AG04450 (cell line): ENCODE measurements at regions not wholly inside any gene's neighbourhood (a gene's known extent, or its start where the extent isn't known, plus 50 kb on each side); places are given as distances from the start of the nearest gene placed in this dataset.

Experiments
- CTCF ChIA-PET: fragments of 300-600, 350-600 bp; formaldehyde crosslinking; extraction: SDS; loops from one replicate; lab custom pipeline; 2022; ENCODE audit warnings: antibody characterized with exemption, inconsistent platforms; lab: Charles Lee
- POLR2A ChIA-PET: fragments of 350-600 bp; formaldehyde crosslinking; extraction: SDS; loops from one replicate; lab custom pipeline; 2021; ENCODE audit warnings: antibody characterized with exemption, inconsistent platforms; lab: Yijun Ruan, JAX
- DNase-seq: peaks from one replicate; pipeline ENCODE4 v3.0.0-alpha.2; 2011; ENCODE audit warnings: low read depth, low spot score
- H3K27ac ChIP-seq: one replicate; pipeline ENCODE4 v1.5.1; 2012; ENCODE audit warnings: low read depth, low read length, control low read depth
- H3K27me3 ChIP-seq: one replicate; pipeline ENCODE4 v1.6.0; 2012; ENCODE audit warnings: low read length; ENCODE audit not compliant: control insufficient read depth, insufficient read depth
- H3K4me3 ChIP-seq: 2 replicates; pipeline ENCODE4 v1.5.1; 2011; ENCODE audit warnings: mild to moderate bottlenecking, low read depth, low read length, control low read depth
- H3K9me3 ChIP-seq: 2 replicates; pipeline ENCODE4 v1.5.1; 2012; ENCODE audit warnings: low read length; ENCODE audit not compliant: control insufficient read depth, insufficient read depth
- TF ChIP-seq, protein P1 (sequence below): IDR thresholded peaks from 2 replicates; pipeline ENCODE4 v1.5.1; 2011; ENCODE audit warnings: low read depth, low read length, control low read depth, inconsistent platforms

DNA sequence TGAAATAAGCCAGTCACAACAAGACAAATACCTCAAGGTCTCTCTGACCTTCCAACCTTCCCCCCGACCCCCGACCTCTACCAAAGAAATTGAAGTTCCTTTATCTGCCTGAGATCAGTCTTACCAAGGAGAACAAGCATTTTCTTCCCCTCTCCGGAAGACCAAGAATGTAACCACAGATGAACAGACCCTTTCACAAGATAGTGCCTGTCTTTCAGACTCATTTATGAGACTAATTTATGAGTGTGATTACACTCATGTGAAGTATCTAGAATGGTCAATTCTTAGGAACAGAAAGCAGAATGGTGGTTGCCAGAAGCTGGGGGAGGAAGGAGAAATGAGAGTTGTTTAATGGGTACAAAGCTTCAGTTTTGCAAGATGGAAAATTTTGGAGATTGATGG, 108.9 kb upstream of the MKLN1 start:
- Histone ChIP-seq H3K4me3 (no peak overlapping the region), H3K27ac (no peak overlapping the region), H3K27me3 (no peaks in the 10 kb centered on the region), H3K9me3 (no peaks in the 10 kb centered on the region)
- TF ChIP-seq, protein P1, sequence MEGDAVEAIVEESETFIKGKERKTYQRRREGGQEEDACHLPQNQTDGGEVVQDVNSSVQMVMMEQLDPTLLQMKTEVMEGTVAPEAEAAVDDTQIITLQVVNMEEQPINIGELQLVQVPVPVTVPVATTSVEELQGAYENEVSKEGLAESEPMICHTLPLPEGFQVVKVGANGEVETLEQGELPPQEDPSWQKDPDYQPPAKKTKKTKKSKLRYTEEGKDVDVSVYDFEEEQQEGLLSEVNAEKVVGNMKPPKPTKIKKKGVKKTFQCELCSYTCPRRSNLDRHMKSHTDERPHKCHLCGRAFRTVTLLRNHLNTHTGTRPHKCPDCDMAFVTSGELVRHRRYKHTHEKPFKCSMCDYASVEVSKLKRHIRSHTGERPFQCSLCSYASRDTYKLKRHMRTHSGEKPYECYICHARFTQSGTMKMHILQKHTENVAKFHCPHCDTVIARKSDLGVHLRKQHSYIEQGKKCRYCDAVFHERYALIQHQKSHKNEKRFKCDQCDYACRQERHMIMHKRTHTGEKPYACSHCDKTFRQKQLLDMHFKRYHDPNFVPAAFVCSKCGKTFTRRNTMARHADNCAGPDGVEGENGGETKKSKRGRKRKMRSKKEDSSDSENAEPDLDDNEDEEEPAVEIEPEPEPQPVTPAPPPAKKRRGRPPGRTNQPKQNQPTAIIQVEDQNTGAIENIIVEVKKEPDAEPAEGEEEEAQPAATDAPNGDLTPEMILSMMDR: no peak
- ChIA-PET POLR2A (interaction anchor here (0.7 kb wide), 1 partner anchor 75 kb away, joined by 3 read pairs; no protein-coding TSS in a partner anchor), CTCF (no interaction called here)
- no peak for DNase-seq

DNA sequence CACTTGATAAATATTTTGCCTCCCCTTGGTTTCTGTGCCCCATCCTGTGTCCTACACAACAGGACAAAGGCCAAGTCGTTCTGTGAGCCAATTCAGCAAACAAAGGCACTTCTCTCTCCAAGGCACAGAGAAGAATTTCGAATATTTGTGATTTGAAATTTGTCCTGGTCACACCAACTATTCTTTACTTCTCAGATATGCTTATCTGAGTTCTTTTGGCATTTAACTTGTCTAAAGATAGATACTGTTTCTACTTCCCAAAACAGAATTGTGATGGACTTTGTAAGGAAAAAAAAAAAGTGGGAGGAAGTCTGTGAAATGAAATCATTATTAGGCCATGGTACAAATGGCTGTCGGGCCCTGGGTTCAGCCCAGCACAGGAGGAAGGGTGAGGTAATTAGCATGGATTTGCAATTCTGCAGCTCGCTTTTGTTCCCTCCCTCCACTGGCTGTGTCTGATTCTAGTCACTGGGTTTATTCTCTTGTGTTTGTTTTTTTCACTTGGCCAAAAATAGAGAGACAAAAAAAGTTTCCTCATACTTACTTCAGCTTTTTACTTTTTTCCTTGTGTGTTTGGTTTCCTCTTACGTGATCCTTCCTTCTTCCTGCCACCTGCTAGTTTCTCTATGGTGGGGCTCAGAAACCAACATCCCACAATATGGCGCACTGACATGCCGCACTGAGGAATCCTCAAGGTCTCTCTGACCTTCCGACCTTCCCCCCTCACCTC, 108.2 kb upstream of the MKLN1 start:
- ChIA-PET CTCF (no interaction called here), POLR2A (interaction anchor here (0.7 kb wide), 1 partner anchor 76 kb away, joined by 3 read pairs; no protein-coding TSS in a partner anchor)
- no peak overlapping the region for H3K27ac ChIP-seq
- DNase-seq: no peak
- TF ChIP-seq, protein P1: no peak
- no peak overlapping the region for H3K4me3 ChIP-seq
- H3K9me3 ChIP-seq: no peaks in the 10 kb centered on the region
- H3K27me3 ChIP-seq: no peaks in the 10 kb centered on the region

DNA sequence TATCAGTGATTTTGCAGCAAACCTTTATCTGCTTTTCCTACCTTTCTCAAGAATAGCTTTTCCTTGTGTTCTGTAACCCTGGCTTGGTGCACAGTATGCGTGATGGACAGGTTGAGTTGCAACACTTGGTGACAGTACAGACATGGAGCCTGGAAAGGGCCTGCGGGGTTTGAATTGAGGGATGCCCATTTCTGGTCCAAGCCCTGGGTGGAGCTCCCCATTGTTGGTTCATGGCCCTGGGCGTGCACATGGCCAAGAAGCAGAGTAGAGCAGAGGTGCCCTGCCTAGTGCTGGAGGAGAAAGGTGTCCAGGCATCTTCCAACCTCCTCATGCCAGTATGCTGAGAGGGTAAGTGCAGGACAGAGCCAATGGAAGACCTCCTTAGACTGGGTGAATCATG, 106.6 kb upstream of the MKLN1 start:
- no peaks in the 10 kb centered on the region for H3K9me3 ChIP-seq
- H3K4me3 ChIP-seq: no peak overlapping the region
- ChIA-PET CTCF (no interaction called here), POLR2A (no interaction called here)
- no peak for DNase-seq
- TF ChIP-seq, protein P1: no peak
- no peak overlapping the region for H3K27ac ChIP-seq
- no peaks in the 10 kb centered on the region for H3K27me3 ChIP-seq

DNA sequence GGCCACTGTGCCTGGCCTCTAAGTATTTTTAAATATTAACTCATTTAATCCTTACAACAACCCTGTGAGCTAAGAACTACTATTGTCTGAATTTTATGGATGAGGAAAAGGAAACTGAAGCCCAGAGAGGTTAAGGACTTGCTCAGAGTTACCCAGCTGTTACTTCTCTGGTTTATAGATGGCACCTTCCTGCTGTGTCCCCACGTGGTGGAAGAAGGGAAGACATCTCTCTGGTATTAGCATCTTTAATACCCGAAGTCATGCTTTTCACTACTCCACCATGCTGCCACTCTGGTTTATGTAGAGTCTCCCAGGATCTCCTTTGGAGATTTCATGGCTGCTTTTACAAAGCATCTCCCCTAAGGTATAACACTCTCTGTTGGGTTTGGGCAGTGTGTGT, 105.5 kb upstream of the MKLN1 start:
- Histone ChIP-seq H3K9me3 (no peaks in the 10 kb centered on the region), H3K4me3 (no peak overlapping the region), H3K27ac (no peak overlapping the region), H3K27me3 (no peaks in the 10 kb centered on the region)
- POLR2A ChIA-PET: no interaction called here
- DNase-seq: no peak
- TF ChIP-seq, protein P1: no peak
- CTCF ChIA-PET: no interaction called here

DNA sequence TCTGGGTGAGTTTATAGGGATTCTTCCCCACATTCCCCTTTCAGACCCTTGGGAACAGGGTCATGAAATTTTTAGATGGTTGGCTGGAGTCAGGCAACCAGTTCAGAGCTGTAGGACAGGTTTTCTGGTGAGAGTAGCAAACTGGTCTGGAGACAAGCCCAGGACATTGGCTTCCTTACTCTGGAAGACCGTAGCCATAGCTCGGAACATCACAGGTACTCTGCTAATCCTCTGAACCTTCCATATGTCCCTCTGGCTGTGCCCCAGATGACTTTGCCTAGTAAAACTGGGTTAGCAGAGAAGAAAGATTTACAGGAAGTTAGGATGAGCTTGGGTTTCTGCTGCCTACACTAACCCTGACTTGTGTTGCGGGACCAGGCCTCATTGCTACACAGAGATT, 104.5 kb upstream of the MKLN1 start:
- no peak overlapping the region for H3K27ac ChIP-seq
- H3K4me3 ChIP-seq: no peak overlapping the region
- DNase-seq: no peak
- H3K27me3 ChIP-seq: no peaks in the 10 kb centered on the region
- H3K9me3 ChIP-seq: no peaks in the 10 kb centered on the region
- ChIA-PET CTCF (no interaction called here), POLR2A (no interaction called here)
- TF ChIP-seq, protein P1: no peak
